ENCODE measurements at regions not wholly inside any gene's neighbourhood (a gene's known extent, or its start where the extent isn't known, plus 50 kb on each side); places are given as distances from the start of the nearest gene placed in this dataset.
"Not testable (repeated sequence)": the region's sequence is repeated elsewhere in the genome, so short reads cannot be mapped to it uniquely, and the experiment has no call there.

GRCh38 chr2:149765003-149765402, 177.4 kb upstream of the MMADHC start:
- DNase-seq (ENCODE audit: low spot score): no peak
- H3K27me3 Mint-ChIP-seq (ENCODE audit: unreplicated experiment): no peaks in the 10 kb centered on the region
- no peaks in the 10 kb centered on the region for H3K36me3 Mint-ChIP-seq (ENCODE audit: low read depth, unreplicated experiment)
- TF ChIP-seq, protein P1, sequence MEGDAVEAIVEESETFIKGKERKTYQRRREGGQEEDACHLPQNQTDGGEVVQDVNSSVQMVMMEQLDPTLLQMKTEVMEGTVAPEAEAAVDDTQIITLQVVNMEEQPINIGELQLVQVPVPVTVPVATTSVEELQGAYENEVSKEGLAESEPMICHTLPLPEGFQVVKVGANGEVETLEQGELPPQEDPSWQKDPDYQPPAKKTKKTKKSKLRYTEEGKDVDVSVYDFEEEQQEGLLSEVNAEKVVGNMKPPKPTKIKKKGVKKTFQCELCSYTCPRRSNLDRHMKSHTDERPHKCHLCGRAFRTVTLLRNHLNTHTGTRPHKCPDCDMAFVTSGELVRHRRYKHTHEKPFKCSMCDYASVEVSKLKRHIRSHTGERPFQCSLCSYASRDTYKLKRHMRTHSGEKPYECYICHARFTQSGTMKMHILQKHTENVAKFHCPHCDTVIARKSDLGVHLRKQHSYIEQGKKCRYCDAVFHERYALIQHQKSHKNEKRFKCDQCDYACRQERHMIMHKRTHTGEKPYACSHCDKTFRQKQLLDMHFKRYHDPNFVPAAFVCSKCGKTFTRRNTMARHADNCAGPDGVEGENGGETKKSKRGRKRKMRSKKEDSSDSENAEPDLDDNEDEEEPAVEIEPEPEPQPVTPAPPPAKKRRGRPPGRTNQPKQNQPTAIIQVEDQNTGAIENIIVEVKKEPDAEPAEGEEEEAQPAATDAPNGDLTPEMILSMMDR (IDR thresholded peaks at IDR 0.05; ENCODE audit: unreplicated experiment): no peak
- H3K4me1 Mint-ChIP-seq (ENCODE audit: unreplicated experiment): no peaks in the 10 kb centered on the region
- H3K27ac Mint-ChIP-seq (ENCODE audit: unreplicated experiment): no peak overlapping the region
- H3K4me3 Mint-ChIP-seq (ENCODE audit: unreplicated experiment): no peak overlapping the region
- no peaks in the 10 kb centered on the region for H3K9me3 Mint-ChIP-seq (ENCODE audit: unreplicated experiment)

DNA sequence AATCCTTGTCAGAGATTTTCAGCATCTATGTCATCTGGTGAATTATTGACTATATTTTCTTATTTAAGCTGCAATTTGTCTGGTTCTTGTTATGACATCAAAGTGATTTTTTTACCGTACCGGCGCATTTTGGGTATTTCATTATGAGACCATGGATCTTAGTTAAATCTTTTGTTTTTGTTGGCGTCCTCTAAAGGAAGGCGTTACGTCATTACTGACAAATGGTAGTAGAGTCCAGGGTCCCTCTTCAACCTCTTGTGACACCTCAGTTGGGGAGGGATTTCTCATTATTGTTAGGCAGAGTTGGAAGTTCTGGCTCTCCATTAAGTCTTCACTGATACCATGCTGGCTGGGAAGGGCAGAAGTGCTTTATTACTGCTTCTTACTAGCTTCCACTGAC, 175.8 kb upstream of the MMADHC start:
- no peak overlapping the region for H3K4me3 Mint-ChIP-seq (ENCODE audit: unreplicated experiment)
- no peaks in the 10 kb centered on the region for H3K4me1 Mint-ChIP-seq (ENCODE audit: unreplicated experiment)
- no peaks in the 10 kb centered on the region for H3K27me3 Mint-ChIP-seq (ENCODE audit: unreplicated experiment)
- no peaks in the 10 kb centered on the region for H3K9me3 Mint-ChIP-seq (ENCODE audit: unreplicated experiment)
- TF ChIP-seq, protein P1 (IDR thresholded peaks at IDR 0.05; ENCODE audit: unreplicated experiment): no peak
- H3K27ac Mint-ChIP-seq (ENCODE audit: unreplicated experiment): no peak overlapping the region
- no peak for DNase-seq (ENCODE audit: low spot score)
- no peaks in the 10 kb centered on the region for H3K36me3 Mint-ChIP-seq (ENCODE audit: low read depth, unreplicated experiment)

DNA sequence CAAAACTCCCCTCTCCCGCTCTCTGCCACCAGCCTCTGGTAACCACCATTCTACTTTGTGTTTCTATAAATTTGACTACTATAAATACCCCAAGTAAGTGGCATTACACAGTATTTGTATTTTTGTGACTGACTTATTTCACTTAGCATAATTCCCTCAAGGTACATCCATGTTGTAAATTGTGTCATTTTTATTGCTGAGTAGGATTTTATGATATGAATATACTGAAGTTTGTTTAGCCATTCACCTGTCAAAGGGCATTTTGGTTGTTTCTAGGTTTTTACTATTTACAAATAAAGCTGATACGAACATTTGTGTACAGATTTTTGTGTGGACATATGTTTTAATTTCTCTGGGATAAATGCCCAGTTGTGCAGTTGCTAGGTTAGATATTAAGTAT, 174.0 kb upstream of the MMADHC start:
- H3K36me3 Mint-ChIP-seq (ENCODE audit: low read depth, unreplicated experiment): no peaks in the 10 kb centered on the region
- TF ChIP-seq, protein P1 (IDR thresholded peaks at IDR 0.05; ENCODE audit: unreplicated experiment): no peak
- no peaks in the 10 kb centered on the region for H3K27me3 Mint-ChIP-seq (ENCODE audit: unreplicated experiment)
- H3K4me1 Mint-ChIP-seq (ENCODE audit: unreplicated experiment): no peaks in the 10 kb centered on the region
- H3K27ac Mint-ChIP-seq (ENCODE audit: unreplicated experiment): no peak overlapping the region
- no peak for DNase-seq (ENCODE audit: low spot score)
- no peak overlapping the region for H3K4me3 Mint-ChIP-seq (ENCODE audit: unreplicated experiment)
- no peaks in the 10 kb centered on the region for H3K9me3 Mint-ChIP-seq (ENCODE audit: unreplicated experiment)

DNA sequence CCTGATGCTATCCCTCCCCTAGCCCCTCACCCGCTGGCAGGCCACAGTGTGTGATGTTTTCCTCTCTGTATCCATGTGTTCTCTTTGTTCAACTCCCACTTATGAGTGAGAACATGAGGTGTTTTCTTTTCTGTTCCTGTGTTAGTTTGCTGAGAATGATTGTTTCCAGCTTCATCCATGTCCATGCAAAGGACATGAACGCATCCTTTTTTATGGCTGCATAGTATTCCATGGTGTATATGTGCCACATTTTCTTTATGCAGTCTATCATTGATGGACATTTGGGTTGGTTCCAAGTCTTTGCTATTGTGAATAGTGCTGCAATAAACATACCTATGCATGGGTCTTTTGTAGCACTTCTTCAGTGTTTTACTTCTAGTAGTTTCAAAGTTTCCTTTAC, 171.8 kb upstream of the MMADHC start:
- H3K9me3 Mint-ChIP-seq (ENCODE audit: unreplicated experiment); H3K36me3 Mint-ChIP-seq (ENCODE audit: low read depth, unreplicated experiment); H3K27ac Mint-ChIP-seq (ENCODE audit: unreplicated experiment); H3K27me3 Mint-ChIP-seq (ENCODE audit: unreplicated experiment); H3K4me3 Mint-ChIP-seq (ENCODE audit: unreplicated experiment); H3K4me1 Mint-ChIP-seq (ENCODE audit: unreplicated experiment); DNase-seq (ENCODE audit: low spot score): not testable (repeated sequence)

DNA sequence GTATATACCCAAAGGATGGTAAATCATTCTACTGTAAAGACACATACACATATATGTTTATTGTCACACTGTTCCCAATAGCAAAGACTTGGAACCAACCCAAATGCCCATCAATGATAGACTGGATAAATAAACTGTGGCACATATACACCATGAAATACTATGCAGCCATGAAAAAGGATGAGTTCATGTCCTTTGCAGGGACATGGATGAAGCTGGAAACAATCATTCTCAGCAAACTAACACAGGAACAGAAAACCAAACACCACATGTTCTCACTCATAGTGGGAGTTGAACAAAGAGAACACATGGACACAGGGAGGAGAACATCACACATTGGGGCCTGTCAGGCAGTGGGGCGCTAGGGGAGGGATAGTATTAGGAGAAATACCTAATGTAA, 167.1 kb upstream of the MMADHC start:
- H3K36me3 Mint-ChIP-seq (ENCODE audit: low read depth, unreplicated experiment); H3K27me3 Mint-ChIP-seq (ENCODE audit: unreplicated experiment); DNase-seq (ENCODE audit: low spot score); H3K9me3 Mint-ChIP-seq (ENCODE audit: unreplicated experiment); H3K4me3 Mint-ChIP-seq (ENCODE audit: unreplicated experiment); H3K4me1 Mint-ChIP-seq (ENCODE audit: unreplicated experiment); H3K27ac Mint-ChIP-seq (ENCODE audit: unreplicated experiment): not testable (repeated sequence)

DNA sequence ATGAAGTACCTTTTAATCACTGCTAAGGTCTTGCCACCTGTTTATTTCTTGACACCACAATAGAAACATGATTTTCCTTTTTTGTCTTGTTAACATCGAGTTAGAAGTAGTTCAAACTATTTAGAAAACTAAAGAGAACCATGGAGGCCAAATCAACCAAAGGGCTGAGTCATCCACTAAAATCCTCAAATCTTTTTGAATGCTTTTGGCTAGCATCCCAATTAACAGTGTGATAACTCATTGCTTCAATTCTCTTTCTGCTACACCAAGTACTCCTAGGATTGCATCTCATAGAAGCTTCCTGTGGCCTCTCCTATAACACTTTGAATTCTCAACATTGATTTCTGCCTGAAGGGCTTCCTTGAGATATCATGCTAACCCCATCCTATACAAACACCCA, 159.9 kb upstream of the MMADHC start:
- TF ChIP-seq, protein P1 (IDR thresholded peaks at IDR 0.05; ENCODE audit: unreplicated experiment): no peak
- H3K36me3 Mint-ChIP-seq (ENCODE audit: low read depth, unreplicated experiment): no peaks in the 10 kb centered on the region
- H3K27me3 Mint-ChIP-seq (ENCODE audit: unreplicated experiment): peaks cover 2% of the 10 kb centered on the region
- peaks cover 4% of the 10 kb centered on the region for H3K4me1 Mint-ChIP-seq (ENCODE audit: unreplicated experiment)
- H3K27ac Mint-ChIP-seq (ENCODE audit: unreplicated experiment): no peak overlapping the region
- no peak for DNase-seq (ENCODE audit: low spot score)
- H3K9me3 Mint-ChIP-seq (ENCODE audit: unreplicated experiment): no peaks in the 10 kb centered on the region
- H3K4me3 Mint-ChIP-seq (ENCODE audit: unreplicated experiment): no peak overlapping the region
